ENCODE measurements at regions not wholly inside any gene's neighbourhood (a gene's known extent, or its start where the extent isn't known, plus 50 kb on each side); places are given as distances from the start of the nearest gene placed in this dataset.
"Not testable (repeated sequence)": the region's sequence is repeated elsewhere in the genome, so short reads cannot be mapped to it uniquely, and the experiment has no call there.

DNA sequence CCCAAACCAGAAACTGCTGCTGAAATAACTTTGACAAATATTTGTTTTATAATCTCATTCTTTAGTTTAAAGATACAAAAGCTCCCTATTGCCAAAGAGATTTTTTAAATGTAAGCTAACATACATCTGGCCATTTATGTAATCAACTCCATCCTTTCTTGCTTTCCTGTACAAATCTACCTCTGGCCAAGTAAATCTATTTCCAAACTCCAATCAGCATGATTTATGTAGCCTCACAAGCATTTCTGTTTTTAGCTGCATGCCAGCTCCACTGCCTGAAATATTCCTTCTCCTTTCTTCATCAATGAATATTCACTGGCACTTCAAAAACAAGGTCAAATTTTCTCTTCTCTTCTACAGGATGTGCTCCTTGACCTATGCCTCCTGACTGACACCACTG lies 80.0 kb downstream of the SHOX2 start:
- no peak overlapping the region for H3K27ac Mint-ChIP-seq (ENCODE audit: low read depth)
- H3K36me3 Mint-ChIP-seq (ENCODE audit: insufficient read depth), result no peaks in the 10 kb centered on the region
- DNase-seq (ENCODE audit: low spot score in 2 of 2) (no peak), ATAC-seq (replicated peaks; ENCODE audit: extremely low read depth, poor library complexity, severe bottlenecking) (no peak)
- H3K4me1 Mint-ChIP-seq, result no peaks in the 10 kb centered on the region
- H3K4me3 Mint-ChIP-seq, result no peak overlapping the region
- H3K27me3 Mint-ChIP-seq, result no peaks in the 10 kb centered on the region
- H3K9me3 Mint-ChIP-seq, result peaks cover 17% of the 10 kb centered on the region

DNA sequence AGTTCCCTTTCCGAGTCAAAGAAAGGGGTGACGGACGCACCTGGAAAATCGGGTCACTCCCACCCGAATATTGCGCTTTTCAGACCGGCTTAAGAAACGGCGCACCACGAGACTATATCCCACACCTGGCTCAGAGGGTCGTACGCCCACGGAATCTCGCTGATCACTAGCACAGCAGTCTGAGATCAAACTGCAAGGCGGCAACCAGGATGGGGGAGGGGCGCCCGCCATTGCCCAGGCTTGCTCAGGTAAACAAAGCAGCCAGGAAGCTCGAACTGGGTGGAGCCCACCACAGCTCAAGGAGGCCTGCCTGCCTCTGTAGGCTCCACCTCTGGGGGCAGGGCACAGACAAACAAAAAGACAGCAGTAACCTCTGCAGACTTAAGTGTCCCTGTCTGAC lies 86.3 kb downstream of the SHOX2 start:
- H3K4me1 Mint-ChIP-seq; DNase-seq (ENCODE audit: low spot score in 2 of 2); H3K4me3 Mint-ChIP-seq; H3K36me3 Mint-ChIP-seq (ENCODE audit: insufficient read depth); H3K9me3 Mint-ChIP-seq; H3K27ac Mint-ChIP-seq (ENCODE audit: low read depth); ATAC-seq (replicated peaks; ENCODE audit: extremely low read depth, poor library complexity, severe bottlenecking): not testable (repeated sequence)
- H3K27me3 Mint-ChIP-seq, result peaks cover 10% of the 10 kb centered on the region

DNA sequence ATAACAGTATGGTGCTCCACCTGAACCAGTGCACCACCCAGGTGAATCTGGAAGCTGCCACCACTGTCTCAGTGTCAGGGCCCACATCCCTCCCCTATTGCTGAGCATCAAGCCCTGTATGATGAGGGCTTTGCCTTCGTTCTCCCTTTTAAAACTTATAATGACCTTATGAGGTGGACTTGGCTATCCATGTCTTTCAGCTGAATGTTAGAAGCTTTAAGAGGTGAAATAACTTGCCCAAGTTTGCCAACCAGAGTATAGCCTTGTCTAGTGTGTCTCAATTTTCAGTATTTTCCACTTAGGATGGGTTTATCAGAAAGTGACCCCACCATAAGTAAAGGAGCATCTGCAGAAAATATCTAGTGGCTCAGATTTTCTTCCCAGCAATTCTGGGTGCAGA lies 87.8 kb downstream of the SHOX2 start:
- Mint-ChIP-seq H3K4me3 (no peak overlapping the region), H3K36me3 (ENCODE audit: insufficient read depth) (no peaks in the 10 kb centered on the region)

DNA sequence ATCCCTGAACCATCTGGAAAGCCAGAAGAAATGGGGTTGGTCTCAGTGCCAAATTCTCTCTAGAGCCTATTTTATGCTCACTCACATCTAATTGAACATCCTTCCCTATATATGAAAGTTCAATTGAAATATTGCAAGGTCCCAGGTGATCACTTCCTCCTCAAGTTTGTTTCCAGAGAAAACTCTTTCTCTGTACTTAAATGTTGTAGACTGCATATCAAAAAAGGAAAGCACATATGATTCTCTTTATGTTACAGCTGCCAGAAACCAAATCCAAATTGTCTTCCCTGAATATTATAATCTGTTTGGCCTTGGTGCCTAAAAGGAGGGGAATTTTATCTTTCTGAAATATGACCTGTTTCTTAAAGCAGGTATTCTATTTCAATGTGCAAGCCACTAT lies 93.3 kb downstream of the SHOX2 start:
- Mint-ChIP-seq H3K4me3 (no peak overlapping the region), H3K27me3 (peaks cover 10% of the 10 kb centered on the region)
- ATAC-seq (replicated peaks; ENCODE audit: extremely low read depth, poor library complexity, severe bottlenecking), result no peak

More for the DNA sequence above, 87.8 kb downstream of the SHOX2 start:
- peaks cover 10% of the 10 kb centered on the region for H3K27me3 Mint-ChIP-seq
- no peak for DNase-seq (ENCODE audit: low spot score in 2 of 2)
- H3K9me3 Mint-ChIP-seq, result peaks cover 7% of the 10 kb centered on the region
- no peak for ATAC-seq (replicated peaks; ENCODE audit: extremely low read depth, poor library complexity, severe bottlenecking)
- H3K27ac Mint-ChIP-seq (ENCODE audit: low read depth), result no peak overlapping the region
- H3K4me1 Mint-ChIP-seq, result no peaks in the 10 kb centered on the region

DNA sequence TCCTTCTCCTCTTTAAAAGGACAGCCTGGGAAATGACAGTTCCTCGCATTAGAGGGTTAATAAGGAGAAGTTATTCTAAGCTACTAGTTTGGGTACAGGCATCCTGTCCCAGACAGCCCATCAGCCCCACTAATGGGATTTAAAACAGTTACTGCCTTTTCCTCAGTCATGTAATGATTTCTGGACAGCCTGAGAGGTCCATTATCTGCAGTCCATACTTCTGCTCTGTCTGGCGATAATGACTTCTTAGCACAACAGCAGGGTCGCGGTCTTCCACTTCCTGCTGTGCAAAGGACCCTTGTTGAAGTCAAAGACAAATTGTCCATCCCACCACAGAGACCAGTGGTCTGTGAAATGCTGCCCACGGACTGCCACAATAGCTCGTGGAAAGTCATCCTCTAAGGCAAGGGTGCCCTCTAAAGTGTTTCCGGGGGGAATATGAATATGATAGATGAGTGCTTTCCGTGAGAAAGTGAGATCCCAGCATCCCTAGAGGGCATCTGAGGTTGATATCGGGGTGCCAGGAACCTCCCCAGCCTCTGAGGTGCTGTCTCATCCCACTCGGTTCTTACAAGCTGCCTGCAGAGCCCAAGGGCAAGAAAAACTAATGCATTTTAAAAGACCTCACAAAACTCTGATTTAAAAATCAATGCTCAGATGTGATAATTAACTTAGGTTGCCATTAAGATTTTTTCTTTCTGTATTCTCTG lies 100.7 kb downstream of the SHOX2 start:
- Mint-ChIP-seq H3K36me3 (ENCODE audit: insufficient read depth) (no peaks in the 10 kb centered on the region), H3K27ac (ENCODE audit: low read depth) (no peak overlapping the region), H3K27me3 (peaks cover 21% of the 10 kb centered on the region), H3K9me3 (peaks cover 13% of the 10 kb centered on the region), H3K4me3 (no peak overlapping the region), H3K4me1 (no peaks in the 10 kb centered on the region)
- ATAC-seq (replicated peaks; ENCODE audit: extremely low read depth, poor library complexity, severe bottlenecking) (no peak), DNase-seq (ENCODE audit: low spot score in 2 of 2) (no peak)

More for the DNA sequence above, 93.3 kb downstream of the SHOX2 start:
- H3K4me1 Mint-ChIP-seq, result no peaks in the 10 kb centered on the region
- DNase-seq (ENCODE audit: low spot score in 2 of 2), result no peak
- H3K9me3 Mint-ChIP-seq, result peaks cover 13% of the 10 kb centered on the region
- no peaks in the 10 kb centered on the region for H3K36me3 Mint-ChIP-seq (ENCODE audit: insufficient read depth)
- H3K27ac Mint-ChIP-seq (ENCODE audit: low read depth), result no peak overlapping the region

DNA sequence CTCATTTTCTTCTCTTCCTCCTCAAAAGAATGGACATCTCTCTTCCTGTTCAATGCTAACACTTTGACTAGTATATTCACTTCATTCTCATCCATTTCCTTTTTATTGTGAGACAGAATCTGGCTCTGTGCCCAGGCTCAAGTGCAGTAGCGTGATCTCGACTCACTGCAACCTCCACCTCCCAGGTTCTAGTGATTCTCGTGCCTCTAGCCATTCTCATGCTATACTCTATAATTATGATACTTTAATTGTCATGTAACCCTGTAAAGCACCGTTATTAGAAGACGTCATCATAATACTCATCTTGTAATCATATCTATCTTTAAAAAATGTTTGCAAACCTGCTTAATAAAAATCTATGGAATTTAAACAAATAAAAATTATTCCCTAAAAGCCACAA lies 107.0 kb downstream of the SHOX2 start:
- no peak overlapping the region for H3K4me3 Mint-ChIP-seq
- no peak for ATAC-seq (replicated peaks; ENCODE audit: extremely low read depth, poor library complexity, severe bottlenecking)
- no peak for DNase-seq (ENCODE audit: low spot score in 2 of 2)
- peaks cover 30% of the 10 kb centered on the region for H3K9me3 Mint-ChIP-seq
- H3K4me1 Mint-ChIP-seq, result no peaks in the 10 kb centered on the region
- peaks cover 17% of the 10 kb centered on the region for H3K27me3 Mint-ChIP-seq
- no peak overlapping the region for H3K27ac Mint-ChIP-seq (ENCODE audit: low read depth)
- H3K36me3 Mint-ChIP-seq (ENCODE audit: insufficient read depth), result no peaks in the 10 kb centered on the region

DNA sequence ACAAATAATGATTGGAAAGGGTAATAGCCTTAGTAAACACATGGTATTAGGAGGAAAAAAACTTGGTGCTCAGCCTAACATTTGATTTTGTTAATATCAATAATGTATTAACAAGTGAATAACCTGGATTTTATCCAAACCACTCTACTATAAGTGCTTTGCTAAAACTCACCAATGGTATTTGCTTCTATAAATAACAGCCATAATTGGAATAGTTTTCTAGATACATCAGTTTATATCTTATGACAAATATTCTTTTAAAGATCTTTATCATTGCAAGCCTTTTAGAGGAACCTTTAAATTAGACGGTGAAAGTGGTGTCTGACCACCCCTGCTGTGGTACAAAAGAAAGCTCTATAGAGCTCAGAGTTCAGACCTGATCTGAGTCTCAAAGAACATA lies 123.9 kb downstream of the SHOX2 start:
- Mint-ChIP-seq H3K27me3 (no peaks in the 10 kb centered on the region), H3K9me3 (peaks cover 10% of the 10 kb centered on the region), H3K4me3 (no peak overlapping the region), H3K4me1 (no peaks in the 10 kb centered on the region), H3K36me3 (ENCODE audit: insufficient read depth) (no peaks in the 10 kb centered on the region), H3K27ac (ENCODE audit: low read depth) (no peak overlapping the region)
- no peak for ATAC-seq (replicated peaks; ENCODE audit: extremely low read depth, poor library complexity, severe bottlenecking)
- no peak for DNase-seq (ENCODE audit: low spot score in 2 of 2)

DNA sequence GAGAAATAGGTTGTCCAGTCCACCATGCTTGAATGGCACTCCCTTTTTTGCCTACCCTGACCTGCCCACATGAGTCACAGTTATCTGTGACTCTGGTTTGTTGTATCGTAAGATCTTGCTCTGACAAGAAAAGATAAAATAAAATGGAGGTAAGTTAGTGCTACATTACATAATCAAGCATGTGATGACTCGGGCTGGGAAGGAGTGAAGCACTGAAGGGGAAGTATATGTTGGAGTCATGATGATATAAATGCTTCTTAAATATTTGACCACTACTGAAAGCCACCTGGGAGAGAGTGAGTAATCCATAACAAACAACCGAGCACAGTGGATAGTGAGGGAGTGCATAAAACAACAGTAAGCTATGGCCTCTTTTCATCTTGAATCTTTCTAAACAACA lies 124.4 kb downstream of the SHOX2 start:
- no peak for DNase-seq (ENCODE audit: low spot score in 2 of 2)
- Mint-ChIP-seq H3K4me3 (no peak overlapping the region), H3K27me3 (no peaks in the 10 kb centered on the region), H3K9me3 (peaks cover 6% of the 10 kb centered on the region), H3K4me1 (no peaks in the 10 kb centered on the region), H3K27ac (ENCODE audit: low read depth) (no peak overlapping the region), H3K36me3 (ENCODE audit: insufficient read depth) (no peaks in the 10 kb centered on the region)
- no peak for ATAC-seq (replicated peaks; ENCODE audit: extremely low read depth, poor library complexity, severe bottlenecking)

DNA sequence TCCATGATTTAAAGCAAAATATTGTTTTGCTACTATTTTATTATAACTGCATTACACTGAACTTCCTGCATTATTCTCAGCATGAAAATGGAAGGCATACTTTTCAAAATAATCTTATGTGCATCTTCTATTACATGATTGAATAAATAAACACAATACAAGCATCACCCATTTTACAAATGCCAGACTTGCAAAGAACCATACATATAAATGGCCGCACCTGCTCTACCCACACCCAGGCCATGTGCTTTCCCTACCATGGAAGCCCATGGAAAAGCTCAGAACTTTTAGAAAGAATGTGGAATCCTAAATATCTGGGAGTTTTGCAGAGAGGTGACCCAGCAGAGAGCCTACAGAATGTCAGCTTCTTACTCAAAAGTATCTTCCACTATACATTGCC lies 127.2 kb downstream of the SHOX2 start:
- Mint-ChIP-seq H3K4me1 (no peaks in the 10 kb centered on the region), H3K27me3 (no peaks in the 10 kb centered on the region), H3K4me3 (no peak overlapping the region), H3K9me3 (no peaks in the 10 kb centered on the region), H3K36me3 (ENCODE audit: insufficient read depth) (no peaks in the 10 kb centered on the region), H3K27ac (ENCODE audit: low read depth) (no peak overlapping the region)
- DNase-seq (ENCODE audit: low spot score in 2 of 2), result no peak
- no peak for ATAC-seq (replicated peaks; ENCODE audit: extremely low read depth, poor library complexity, severe bottlenecking)

DNA sequence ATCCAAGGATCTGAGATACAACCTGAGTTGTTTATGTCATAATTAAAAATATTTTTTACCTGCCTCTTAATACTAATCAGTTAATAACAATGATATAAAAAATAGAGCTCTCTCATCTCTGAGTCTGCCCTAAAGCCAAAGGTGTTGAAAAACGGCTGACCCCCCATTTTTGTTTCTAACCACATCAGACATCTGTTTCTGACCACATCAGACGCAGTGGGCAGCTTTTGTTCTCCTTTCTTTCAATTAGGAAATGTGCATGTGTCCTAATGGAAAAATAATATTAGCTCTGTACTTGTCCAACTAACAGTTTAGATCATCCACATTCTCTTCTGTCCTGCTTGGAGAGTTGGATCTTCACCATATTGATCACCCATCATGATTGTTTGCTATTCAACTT lies 144.6 kb downstream of the SHOX2 start:
- ATAC-seq (replicated peaks; ENCODE audit: extremely low read depth, poor library complexity, severe bottlenecking) (no peak), DNase-seq (ENCODE audit: low spot score in 2 of 2) (no peak)
- Mint-ChIP-seq H3K4me3 (no peak overlapping the region), H3K36me3 (ENCODE audit: insufficient read depth) (no peaks in the 10 kb centered on the region), H3K27ac (ENCODE audit: low read depth) (no peak overlapping the region), H3K9me3 (no peaks in the 10 kb centered on the region), H3K4me1 (no peaks in the 10 kb centered on the region), H3K27me3 (peaks cover 9% of the 10 kb centered on the region)

DNA sequence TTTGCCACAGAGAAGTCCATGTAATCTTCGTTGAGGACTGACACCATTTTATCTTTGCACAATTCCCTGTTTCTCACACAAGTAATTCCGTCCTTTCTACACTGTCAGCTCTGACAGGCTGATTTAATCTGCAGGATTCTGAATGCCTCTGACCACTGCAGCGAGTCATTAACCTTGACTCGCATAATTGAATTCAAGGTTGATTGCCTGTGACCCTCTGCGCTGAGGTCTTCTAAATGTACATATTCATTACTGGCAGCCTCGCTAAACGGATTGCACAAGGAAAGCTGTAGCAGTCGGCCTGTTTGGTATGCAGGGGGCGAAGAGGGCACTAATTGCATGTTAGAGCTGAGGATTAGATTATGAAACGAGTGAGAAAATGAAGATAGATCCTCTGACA lies 147.8 kb downstream of the SHOX2 start:
- ATAC-seq (replicated peaks; ENCODE audit: extremely low read depth, poor library complexity, severe bottlenecking), result no peak
- no peak overlapping the region for H3K27ac Mint-ChIP-seq (ENCODE audit: low read depth)
- peaks cover 4% of the 10 kb centered on the region for H3K9me3 Mint-ChIP-seq
- H3K4me3 Mint-ChIP-seq, result no peak overlapping the region
- DNase-seq (ENCODE audit: low spot score in 2 of 2), result no peak
- H3K4me1 Mint-ChIP-seq, result no peaks in the 10 kb centered on the region
- H3K36me3 Mint-ChIP-seq (ENCODE audit: insufficient read depth), result no peaks in the 10 kb centered on the region
- peaks cover 9% of the 10 kb centered on the region for H3K27me3 Mint-ChIP-seq

DNA sequence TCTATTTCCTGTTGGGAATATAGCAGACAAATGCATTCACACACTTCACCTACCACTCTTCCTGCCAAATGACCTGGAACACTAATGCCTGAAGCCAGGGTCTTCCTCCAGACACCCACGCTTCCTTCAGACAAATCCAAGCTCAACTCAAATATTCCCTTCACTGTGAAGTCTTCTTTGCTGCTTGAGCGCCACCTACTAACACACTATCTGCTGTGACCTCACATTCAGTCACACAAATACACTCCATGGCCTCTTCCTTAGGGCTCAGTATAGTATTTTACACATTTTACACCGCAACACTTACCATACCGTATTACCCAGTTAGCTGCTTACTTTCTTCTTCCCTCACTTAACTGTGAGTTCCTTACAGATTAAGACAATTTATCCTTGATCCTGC lies 149.4 kb downstream of the SHOX2 start:
- no peaks in the 10 kb centered on the region for H3K36me3 Mint-ChIP-seq (ENCODE audit: insufficient read depth)
- no peak for DNase-seq (ENCODE audit: low spot score in 2 of 2)
- H3K4me3 Mint-ChIP-seq, result no peak overlapping the region
- no peak overlapping the region for H3K27ac Mint-ChIP-seq (ENCODE audit: low read depth)
- H3K27me3 Mint-ChIP-seq, result no peaks in the 10 kb centered on the region
- H3K9me3 Mint-ChIP-seq, result peaks cover 16% of the 10 kb centered on the region
- no peak for ATAC-seq (replicated peaks; ENCODE audit: extremely low read depth, poor library complexity, severe bottlenecking)
- H3K4me1 Mint-ChIP-seq, result no peaks in the 10 kb centered on the region

DNA sequence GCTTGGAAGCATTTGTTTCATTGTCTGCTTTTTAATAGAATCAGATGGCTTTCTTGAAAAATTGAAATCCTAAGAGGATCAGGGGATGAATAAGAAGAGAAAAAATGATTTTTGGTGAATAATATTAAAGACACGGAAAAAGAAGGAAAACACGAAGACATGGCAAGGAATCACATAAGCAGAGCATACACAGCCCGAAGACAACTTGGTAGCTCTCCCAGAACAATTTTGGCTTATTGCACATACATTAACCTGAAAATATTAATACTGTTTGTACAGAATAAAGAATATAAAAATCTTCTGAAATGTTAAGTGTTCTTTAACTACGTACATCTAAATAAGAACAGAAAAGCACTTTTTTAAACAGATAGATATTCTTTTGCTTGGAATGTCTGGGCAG lies 150.0 kb downstream of the SHOX2 start:
- ATAC-seq (replicated peaks; ENCODE audit: extremely low read depth, poor library complexity, severe bottlenecking), result no peak
- no peak overlapping the region for H3K27ac Mint-ChIP-seq (ENCODE audit: low read depth)
- H3K36me3 Mint-ChIP-seq (ENCODE audit: insufficient read depth), result no peaks in the 10 kb centered on the region
- H3K9me3 Mint-ChIP-seq, result peaks cover 16% of the 10 kb centered on the region
- no peaks in the 10 kb centered on the region for H3K27me3 Mint-ChIP-seq
- H3K4me3 Mint-ChIP-seq, result no peak overlapping the region
- H3K4me1 Mint-ChIP-seq, result no peaks in the 10 kb centered on the region
- DNase-seq (ENCODE audit: low spot score in 2 of 2), result no peak

Measured in central memory CD8-positive, alpha-beta T cell (primary cell).